NT2/D1 (cell line): ENCODE measurements at regions not wholly inside any gene's neighbourhood (a gene's known extent, or its start where the extent isn't known, plus 50 kb on each side); places are given as distances from the start of the nearest gene placed in this dataset.

Experiments
- YY1 ChIP-seq: IDR thresholded peaks from 2 replicates; pipeline ENCODE4 v1.6.1; 2011; ENCODE audit not compliant: insufficient read length, insufficient read depth
- ZNF274 ChIP-seq: IDR thresholded peaks from 2 replicates; pipeline ENCODE4 v1.6.1; 2011; ENCODE audit warnings: mild to moderate bottlenecking, low read depth, low read length

DNA sequence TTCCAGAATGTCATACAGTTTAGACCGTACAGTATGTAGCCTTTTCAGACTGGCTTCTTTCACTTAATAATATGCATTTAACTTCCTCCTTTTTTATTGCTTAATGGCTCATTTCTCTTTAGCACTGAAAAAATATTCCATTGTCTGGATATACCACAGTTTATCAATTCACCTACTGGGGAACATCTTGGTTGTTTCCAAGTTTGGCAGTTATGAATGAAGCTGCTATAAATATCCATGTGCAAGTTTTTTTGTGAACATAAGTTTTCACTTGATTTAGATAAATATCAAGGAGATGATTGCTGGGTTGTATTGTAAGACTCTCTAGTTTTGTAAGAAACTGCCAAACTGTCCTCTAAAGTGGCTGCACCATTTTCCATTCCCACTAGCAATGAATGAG, 375.5 kb downstream of the PCDH18 start:
- TF ChIP-seq ZNF274 (no peak), YY1 (no peak)
